ENCODE measurements at regions not wholly inside any gene's neighbourhood (a gene's known extent, or its start where the extent isn't known, plus 50 kb on each side); places are given as distances from the start of the nearest gene placed in this dataset.

- no peak for TF ChIP-seq CTCF (IDR thresholded peaks at IDR 0.05; ENCODE audit: insufficient read depth, low read length, poor library complexity, severe bottlenecking)
- TF ChIP-seq EZH2phosphoT487 (conservative IDR thresholded peaks at IDR 0.05; ENCODE audit: low read length) = no peak
- Histone ChIP-seq H3K36me3 (ENCODE audit: low read length) (no peaks in the 10 kb centered on the region), H3K9me2 (replicated peaks; ENCODE audit: insufficient read depth, low read length) (no peaks in the 10 kb centered on the region), H3K9ac (ENCODE audit: low read length) (no peak overlapping the region), H4K20me1 (ENCODE audit: low read depth, low read length) (no peaks in the 10 kb centered on the region), H3K9me3 (ENCODE audit: insufficient read depth, low read length) (no peaks in the 10 kb centered on the region), H3F3A (ENCODE audit: insufficient read depth) (no peaks in the 10 kb centered on the region), H3K79me2 (ENCODE audit: insufficient read depth, low read length) (no peaks in the 10 kb centered on the region), H3K27ac (ENCODE audit: low read depth, low read length) (no peak overlapping the region), H3K4me3 (ENCODE audit: insufficient read depth, low read length, poor library complexity, severe bottlenecking) (no peak overlapping the region), H3K27me3 (ENCODE audit: low read length) (no peaks in the 10 kb centered on the region), H2AFZ (ENCODE audit: low read depth, low read length, severe bottlenecking) (no peak overlapping the region), H3K4me2 (ENCODE audit: low read depth, low read length, poor library complexity, severe bottlenecking) (no peak overlapping the region)
These were observed 337.1 kb upstream of the AKR1E2 start for GRCh38 chr10:4488904-4489303.

- Histone ChIP-seq H3K36me3 (ENCODE audit: low read length) (no peaks in the 10 kb centered on the region), H3K4me3 (ENCODE audit: insufficient read depth, low read length, poor library complexity, severe bottlenecking) (no peak overlapping the region), H3K9ac (ENCODE audit: low read length) (no peak overlapping the region), H4K20me1 (ENCODE audit: low read depth, low read length) (no peaks in the 10 kb centered on the region), H3K9me3 (ENCODE audit: insufficient read depth, low read length) (no peaks in the 10 kb centered on the region), H3F3A (ENCODE audit: insufficient read depth) (no peaks in the 10 kb centered on the region), H2AFZ (ENCODE audit: low read depth, low read length, severe bottlenecking) (no peak overlapping the region), H3K79me2 (ENCODE audit: insufficient read depth, low read length) (no peaks in the 10 kb centered on the region), H3K27ac (ENCODE audit: low read depth, low read length) (no peak overlapping the region), H3K9me2 (replicated peaks; ENCODE audit: insufficient read depth, low read length) (no peaks in the 10 kb centered on the region), H3K27me3 (ENCODE audit: low read length) (no peaks in the 10 kb centered on the region), H3K4me2 (ENCODE audit: low read depth, low read length, poor library complexity, severe bottlenecking) (no peak overlapping the region)
- TF ChIP-seq EZH2phosphoT487 (conservative IDR thresholded peaks at IDR 0.05; ENCODE audit: low read length) (no peak), CTCF (IDR thresholded peaks at IDR 0.05; ENCODE audit: insufficient read depth, low read length, poor library complexity, severe bottlenecking) (no peak)
These were observed 340.4 kb upstream of the AKR1E2 start for GRCh38 chr10:4485636-4486035.

GRCh38 chr10:4483811-4484210 lies 342.2 kb upstream of the AKR1E2 start:
- TF ChIP-seq CTCF (IDR thresholded peaks at IDR 0.05; ENCODE audit: insufficient read depth, low read length, poor library complexity, severe bottlenecking) (no peak), EZH2phosphoT487 (conservative IDR thresholded peaks at IDR 0.05; ENCODE audit: low read length) (no peak)
- no peak overlapping the region for H3K27ac ChIP-seq (ENCODE audit: low read depth, low read length)
- H3K79me2 ChIP-seq (ENCODE audit: insufficient read depth, low read length) = no peaks in the 10 kb centered on the region
- no peaks in the 10 kb centered on the region for H3F3A ChIP-seq (ENCODE audit: insufficient read depth)
- no peaks in the 10 kb centered on the region for H3K9me3 ChIP-seq (ENCODE audit: insufficient read depth, low read length)
- no peaks in the 10 kb centered on the region for H3K9me2 ChIP-seq (replicated peaks; ENCODE audit: insufficient read depth, low read length)
- H3K4me2 ChIP-seq (ENCODE audit: low read depth, low read length, poor library complexity, severe bottlenecking) = no peak overlapping the region
- H3K36me3 ChIP-seq (ENCODE audit: low read length) = no peaks in the 10 kb centered on the region
- no peaks in the 10 kb centered on the region for H4K20me1 ChIP-seq (ENCODE audit: low read depth, low read length)
- H3K4me3 ChIP-seq (ENCODE audit: insufficient read depth, low read length, poor library complexity, severe bottlenecking) = no peak overlapping the region
- H3K27me3 ChIP-seq (ENCODE audit: low read length) = no peaks in the 10 kb centered on the region
- H2AFZ ChIP-seq (ENCODE audit: low read depth, low read length, severe bottlenecking) = no peak overlapping the region
- H3K9ac ChIP-seq (ENCODE audit: low read length) = no peak overlapping the region

GRCh38 chr10:4482659-4483058 lies 343.3 kb upstream of the AKR1E2 start:
- H3K27ac ChIP-seq (ENCODE audit: low read depth, low read length) = no peak overlapping the region
- H3K4me2 ChIP-seq (ENCODE audit: low read depth, low read length, poor library complexity, severe bottlenecking) = no peak overlapping the region
- H3K36me3 ChIP-seq (ENCODE audit: low read length) = no peaks in the 10 kb centered on the region
- no peaks in the 10 kb centered on the region for H4K20me1 ChIP-seq (ENCODE audit: low read depth, low read length)
- no peak overlapping the region for H3K9ac ChIP-seq (ENCODE audit: low read length)
- TF ChIP-seq EZH2phosphoT487 (conservative IDR thresholded peaks at IDR 0.05; ENCODE audit: low read length) (no peak), CTCF (IDR thresholded peaks at IDR 0.05; ENCODE audit: insufficient read depth, low read length, poor library complexity, severe bottlenecking) (no peak)
- H2AFZ ChIP-seq (ENCODE audit: low read depth, low read length, severe bottlenecking) = no peak overlapping the region
- H3K9me3 ChIP-seq (ENCODE audit: insufficient read depth, low read length) = no peaks in the 10 kb centered on the region
- no peaks in the 10 kb centered on the region for H3K9me2 ChIP-seq (replicated peaks; ENCODE audit: insufficient read depth, low read length)
- H3K4me3 ChIP-seq (ENCODE audit: insufficient read depth, low read length, poor library complexity, severe bottlenecking) = no peak overlapping the region
- no peaks in the 10 kb centered on the region for H3K79me2 ChIP-seq (ENCODE audit: insufficient read depth, low read length)
- H3F3A ChIP-seq (ENCODE audit: insufficient read depth) = no peaks in the 10 kb centered on the region
- no peaks in the 10 kb centered on the region for H3K27me3 ChIP-seq (ENCODE audit: low read length)
